CD8-positive, alpha-beta memory T cell (primary cell): ENCODE measurements at regions not wholly inside any gene's neighbourhood (a gene's known extent, or its start where the extent isn't known, plus 50 kb on each side); places are given as distances from the start of the nearest gene placed in this dataset.

Experiments used
- CTCF ChIA-PET: fragments of 350-600 bp; sonication (Branson Sonifier 250); formaldehyde crosslinking; loops from one replicate; lab custom pipeline; 2021; ENCODE audit warnings: antibody characterized with exemption; lab: Charles Lee
- POLR2A ChIA-PET: fragments of 350-600 bp; sonication (Branson Sonifier 250); formaldehyde crosslinking; loops from one replicate; lab custom pipeline; 2021; ENCODE audit warnings: antibody characterized with exemption; lab: Charles Lee
- DNase-seq, 5 donors: peaks; one replicate each; pipeline versions ENCODE4 v3.0.0 to v3.0.0-alpha.2; 2020 to 2022; ENCODE audit warnings: mixed read lengths in 1 of 5
- H3K27ac ChIP-seq: one replicate; pipeline ENCODE4 v1.7.0; 2013; ENCODE audit warnings: low read depth, mild to moderate bottlenecking, low read length, moderate library complexity
- H3K27me3 ChIP-seq: 2 replicates; pipeline ENCODE4 v1.7.0; 2013; ENCODE audit warnings: low read length, mild to moderate bottlenecking; ENCODE audit not compliant: insufficient read depth, poor library complexity, severe bottlenecking
- H3K36me3 ChIP-seq: 2 replicates; pipeline ENCODE4 v1.7.0; 2013; ENCODE audit warnings: mild to moderate bottlenecking, low read length, moderate library complexity; ENCODE audit not compliant: insufficient read depth
- H3K4me1 ChIP-seq: 2 replicates; pipeline ENCODE4 v1.7.0; 2013; ENCODE audit warnings: mild to moderate bottlenecking, low read length, moderate library complexity; ENCODE audit not compliant: insufficient read depth
- H3K4me3 ChIP-seq: 2 replicates; pipeline ENCODE4 v1.7.0; 2013; ENCODE audit warnings: mild to moderate bottlenecking, low read length
- H3K9me3 ChIP-seq: 2 replicates; pipeline ENCODE4 v1.7.0; 2013; ENCODE audit warnings: mild to moderate bottlenecking, low read length
- H3K27ac Mint-ChIP-seq, 8 donors: one replicate each; pipeline ENCODE4 v1.8.0; 2020 to 2021; ENCODE audit warnings: mixed read lengths in 8 of 8, mild to moderate bottlenecking in 6 of 8, inconsistent platforms in 3 of 8, moderate library complexity in 3 of 8
- H3K27me3 Mint-ChIP-seq, 2 donors: one replicate each; pipeline ENCODE4 v1.8.0; 2020 to 2021; ENCODE audit warnings: mixed read lengths in 2 of 2, mild to moderate bottlenecking in 1 of 2, moderate library complexity in 1 of 2
- H3K36me3 Mint-ChIP-seq, 3 donors: one replicate each; pipeline ENCODE4 v1.8.0; 2020 to 2021; ENCODE audit warnings: mixed read lengths in 3 of 3, inconsistent platforms in 1 of 3, mild to moderate bottlenecking in 1 of 3
- H3K4me1 Mint-ChIP-seq, 3 donors: one replicate each; pipeline ENCODE4 v1.8.0; 2020 to 2021; ENCODE audit warnings: mixed read lengths in 3 of 3, inconsistent platforms in 1 of 3, mild to moderate bottlenecking in 1 of 3
- H3K4me3 Mint-ChIP-seq, 7 donors: one replicate each; pipeline ENCODE4 v1.8.0; 2020 to 2021; ENCODE audit warnings: mixed read lengths in 7 of 7, mild to moderate bottlenecking in 6 of 7, moderate library complexity in 4 of 7, inconsistent platforms in 2 of 7
- H3K9me3 Mint-ChIP-seq, 5 donors: one replicate each; pipeline ENCODE4 v1.8.0; 2020 to 2022; ENCODE audit warnings: mixed read lengths in 5 of 5, mild to moderate bottlenecking in 3 of 5, moderate library complexity in 2 of 5, inconsistent platforms in 1 of 5

- no peaks in the 10 kb centered on the region for H3K36me3 Mint-ChIP-seq
- peaks cover 2 to 30% (median 5%) of the 10 kb centered on the region in 5 donors for H3K9me3 Mint-ChIP-seq
- ChIA-PET POLR2A (no interaction called here), CTCF (no interaction called here)
- H3K4me3 Mint-ChIP-seq = no peak overlapping the region
- H3K27ac Mint-ChIP-seq = no peak overlapping the region
- Histone ChIP-seq H3K27me3 (no peaks in the 10 kb centered on the region), H3K9me3 (no peaks in the 10 kb centered on the region), H3K36me3 (no peaks in the 10 kb centered on the region), H3K4me3 (no peak overlapping the region), H3K4me1 (no peaks in the 10 kb centered on the region), H3K27ac (no peak overlapping the region)
- no peak for DNase-seq
- no peaks in the 10 kb centered on the region for H3K27me3 Mint-ChIP-seq
- no peaks in the 10 kb centered on the region for H3K4me1 Mint-ChIP-seq
Observed at GRCh38 chr7:10079572-10079971, 894.1 kb upstream of the PHF14 start.

- DNase-seq = no peak
- Mint-ChIP-seq H3K4me3 (no peak overlapping the region), H3K36me3 (no peaks in the 10 kb centered on the region), H3K9me3 (peaks cover 3 to 23% (median 6%) of the 10 kb centered on the region in 5 donors), H3K27me3 (no peaks in the 10 kb centered on the region), H3K4me1 (no peaks in the 10 kb centered on the region), H3K27ac (no peak overlapping the region)
- H3K4me1 ChIP-seq = no peaks in the 10 kb centered on the region
- no peak overlapping the region for H3K27ac ChIP-seq
- no peaks in the 10 kb centered on the region for H3K27me3 ChIP-seq
- H3K9me3 ChIP-seq = no peaks in the 10 kb centered on the region
- no peak overlapping the region for H3K4me3 ChIP-seq
- H3K36me3 ChIP-seq = no peaks in the 10 kb centered on the region
- CTCF ChIA-PET = no interaction called here
- POLR2A ChIA-PET = no interaction called here
Observed at GRCh38 chr7:10082896-10083295, 890.8 kb upstream of the PHF14 start.

DNA sequence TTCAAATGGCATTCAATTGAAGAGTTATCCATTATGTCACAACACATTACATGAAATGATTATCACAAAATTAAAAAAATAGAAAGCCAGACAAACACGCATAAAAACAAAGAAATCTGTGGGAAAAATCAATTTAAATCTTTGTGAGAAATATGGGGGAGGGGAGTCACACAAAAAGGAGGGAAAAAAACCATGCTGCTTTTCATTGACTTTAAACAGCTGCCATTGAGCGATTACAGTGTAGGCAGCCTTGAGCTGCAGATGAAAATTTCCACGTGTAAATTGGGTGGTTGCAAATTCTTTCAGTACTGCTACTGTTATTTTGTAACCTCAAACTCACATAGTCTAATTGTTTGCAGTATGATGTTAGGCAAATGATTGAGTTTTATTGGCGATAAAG, 889.9 kb upstream of the PHF14 start:
- no peak for DNase-seq
- ChIA-PET CTCF (no interaction called here), POLR2A (no interaction called here)
- Histone ChIP-seq H3K4me1 (no peaks in the 10 kb centered on the region), H3K9me3 (no peaks in the 10 kb centered on the region), H3K36me3 (no peaks in the 10 kb centered on the region), H3K27ac (no peak overlapping the region), H3K27me3 (no peaks in the 10 kb centered on the region), H3K4me3 (no peak overlapping the region)
- H3K36me3 Mint-ChIP-seq = no peaks in the 10 kb centered on the region
- peaks cover 3 to 27% (median 6%) of the 10 kb centered on the region in 5 donors for H3K9me3 Mint-ChIP-seq
- H3K27me3 Mint-ChIP-seq = no peaks in the 10 kb centered on the region
- H3K4me1 Mint-ChIP-seq = no peaks in the 10 kb centered on the region
- no peak overlapping the region for H3K27ac Mint-ChIP-seq
- no peak overlapping the region for H3K4me3 Mint-ChIP-seq

DNA sequence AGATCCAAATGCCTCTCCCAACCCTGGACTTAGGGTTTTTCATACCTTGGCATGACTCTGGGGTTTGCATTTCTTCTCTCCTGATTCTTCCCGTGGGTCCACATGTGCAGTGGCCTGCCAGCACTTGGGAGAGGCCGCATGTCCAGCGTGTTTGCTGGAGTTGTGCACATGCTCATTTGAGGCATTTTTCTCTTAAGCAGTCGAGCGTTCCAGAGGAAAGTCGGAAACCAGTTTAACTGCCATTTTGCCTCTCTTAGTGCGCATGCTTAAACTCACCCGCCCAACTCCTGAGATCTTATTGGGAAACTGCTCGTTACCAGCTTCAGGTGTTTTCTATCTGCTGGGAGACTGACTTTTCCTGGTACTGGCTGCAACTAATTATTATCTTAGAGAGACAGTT, 888.4 kb upstream of the PHF14 start:
- Histone ChIP-seq H3K27me3 (no peaks in the 10 kb centered on the region), H3K27ac (no peak overlapping the region), H3K36me3 (no peaks in the 10 kb centered on the region), H3K4me1 (no peaks in the 10 kb centered on the region), H3K9me3 (no peaks in the 10 kb centered on the region), H3K4me3 (no peak overlapping the region)
- no peak overlapping the region for H3K27ac Mint-ChIP-seq
- no peak for DNase-seq
- no peaks in the 10 kb centered on the region for H3K36me3 Mint-ChIP-seq
- H3K4me3 Mint-ChIP-seq = no peak overlapping the region
- H3K9me3 Mint-ChIP-seq = peaks cover 2 to 34% (median 5%) of the 10 kb centered on the region in 5 donors
- ChIA-PET POLR2A (no interaction called here), CTCF (no interaction called here)
- no peaks in the 10 kb centered on the region for H3K27me3 Mint-ChIP-seq
- H3K4me1 Mint-ChIP-seq = no peaks in the 10 kb centered on the region

DNA sequence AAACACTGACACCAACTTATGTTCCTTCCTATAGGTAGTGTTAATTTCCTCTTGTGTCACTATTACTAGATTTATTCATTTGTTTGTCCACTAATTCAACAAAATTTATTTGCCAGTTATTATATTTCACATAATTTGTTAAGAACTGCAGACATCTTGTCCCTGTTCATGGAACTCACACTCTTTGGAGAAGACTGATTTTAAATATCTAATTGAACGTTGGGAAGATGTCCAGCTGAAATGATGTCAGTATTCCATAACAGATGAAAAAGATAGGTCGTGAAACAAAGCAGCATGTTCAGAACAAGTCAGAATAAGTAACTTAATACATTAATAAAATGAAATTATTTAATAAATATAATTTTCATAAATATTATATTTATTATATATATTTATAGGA, 873.1 kb upstream of the PHF14 start:
- no peaks in the 10 kb centered on the region for H3K4me1 Mint-ChIP-seq
- ChIA-PET POLR2A (no interaction called here), CTCF (no interaction called here)
- no peak for DNase-seq
- H3K27ac Mint-ChIP-seq = no peak overlapping the region
- H3K36me3 Mint-ChIP-seq = no peaks in the 10 kb centered on the region
- no peaks in the 10 kb centered on the region for H3K36me3 ChIP-seq
- H3K4me3 ChIP-seq = no peak overlapping the region
- H3K9me3 Mint-ChIP-seq = peaks cover 0 to 10% (median 4%) of the 10 kb centered on the region in 5 donors
- no peaks in the 10 kb centered on the region for H3K27me3 Mint-ChIP-seq
- H3K27me3 ChIP-seq = no peaks in the 10 kb centered on the region
- H3K4me3 Mint-ChIP-seq = no peak overlapping the region
- H3K27ac ChIP-seq = no peak overlapping the region
- no peaks in the 10 kb centered on the region for H3K4me1 ChIP-seq
- H3K9me3 ChIP-seq = no peaks in the 10 kb centered on the region

- Mint-ChIP-seq H3K27me3 (no peaks in the 10 kb centered on the region), H3K36me3 (no peaks in the 10 kb centered on the region), H3K27ac (no peak overlapping the region), H3K4me3 (no peak overlapping the region), H3K9me3 (peaks cover 0 to 10% (median 4%) of the 10 kb centered on the region in 5 donors), H3K4me1 (no peaks in the 10 kb centered on the region)
- CTCF ChIA-PET = no interaction called here
- Histone ChIP-seq H3K4me3 (no peak overlapping the region), H3K27me3 (no peaks in the 10 kb centered on the region), H3K4me1 (no peaks in the 10 kb centered on the region), H3K27ac (no peak overlapping the region), H3K9me3 (no peaks in the 10 kb centered on the region), H3K36me3 (no peaks in the 10 kb centered on the region)
- POLR2A ChIA-PET = no interaction called here
- DNase-seq = no peak
Observed at GRCh38 chr7:10101351-10101750, 872.3 kb upstream of the PHF14 start.

- Mint-ChIP-seq H3K4me1 (no peaks in the 10 kb centered on the region), H3K27ac (no peak overlapping the region), H3K27me3 (no peaks in the 10 kb centered on the region), H3K4me3 (no peak overlapping the region), H3K9me3 (peaks cover 0 to 5% (median 4%) of the 10 kb centered on the region in 5 donors), H3K36me3 (no peaks in the 10 kb centered on the region)
- Histone ChIP-seq H3K9me3 (no peaks in the 10 kb centered on the region), H3K27me3 (no peaks in the 10 kb centered on the region), H3K4me1 (no peaks in the 10 kb centered on the region), H3K27ac (no peak overlapping the region), H3K36me3 (no peaks in the 10 kb centered on the region), H3K4me3 (no peak overlapping the region)
- ChIA-PET CTCF (no interaction called here), POLR2A (no interaction called here)
- DNase-seq = no peak
Observed at GRCh38 chr7:10104292-10104691, 869.4 kb upstream of the PHF14 start.

DNA sequence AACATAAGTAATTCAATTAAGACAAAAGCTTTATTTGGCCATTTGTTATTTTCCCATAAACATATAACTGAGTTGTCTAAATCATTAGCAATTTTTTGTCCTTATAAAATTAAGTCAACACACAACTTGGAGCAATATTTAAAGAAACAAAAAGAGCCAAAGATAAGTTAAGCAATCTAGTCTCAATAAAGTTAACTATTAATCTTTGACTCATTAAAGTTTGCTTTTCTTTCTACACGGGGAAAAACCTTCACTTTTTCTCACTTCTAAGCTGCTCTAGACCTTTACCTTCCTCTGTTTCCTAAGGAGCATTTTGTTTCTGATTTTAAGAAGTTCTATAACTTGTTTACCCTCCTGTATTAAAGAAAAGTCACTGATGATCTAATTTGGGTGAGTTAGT, 867.1 kb upstream of the PHF14 start:
- Mint-ChIP-seq H3K27ac (no peak overlapping the region), H3K4me3 (no peak overlapping the region), H3K36me3 (no peaks in the 10 kb centered on the region), H3K9me3 (peaks cover 0 to 5% (median 0%) of the 10 kb centered on the region in 5 donors), H3K4me1 (no peaks in the 10 kb centered on the region), H3K27me3 (no peaks in the 10 kb centered on the region)
- ChIA-PET CTCF (no interaction called here), POLR2A (no interaction called here)
- Histone ChIP-seq H3K9me3 (no peaks in the 10 kb centered on the region), H3K27ac (no peak overlapping the region), H3K4me1 (no peaks in the 10 kb centered on the region), H3K36me3 (no peaks in the 10 kb centered on the region), H3K4me3 (no peak overlapping the region), H3K27me3 (no peaks in the 10 kb centered on the region)
- no peak for DNase-seq

GRCh38 chr7:10116511-10116910, 857.2 kb upstream of the PHF14 start:
- Histone ChIP-seq H3K27ac (no peak overlapping the region), H3K4me3 (no peak overlapping the region), H3K36me3 (no peaks in the 10 kb centered on the region), H3K27me3 (no peaks in the 10 kb centered on the region), H3K4me1 (no peaks in the 10 kb centered on the region), H3K9me3 (no peaks in the 10 kb centered on the region)
- Mint-ChIP-seq H3K27ac (no peak overlapping the region), H3K36me3 (no peaks in the 10 kb centered on the region), H3K4me1 (no peaks in the 10 kb centered on the region), H3K27me3 (no peaks in the 10 kb centered on the region), H3K4me3 (no peak overlapping the region), H3K9me3 (peaks cover 4 to 40% (median 8%) of the 10 kb centered on the region in 5 donors)
- ChIA-PET POLR2A (no interaction called here), CTCF (no interaction called here)
- DNase-seq = no peak
